ENCODE measurements at regions not wholly inside any gene's neighbourhood (a gene's known extent, or its start where the extent isn't known, plus 50 kb on each side); places are given as distances from the start of the nearest gene placed in this dataset.

- no peak overlapping the region for H3K27ac ChIP-seq
Observed at GRCh38 chr17:53314521-53314920, 508.2 kb upstream of the KIF2B start.

GRCh38 chr17:53313746-53314145, 509.0 kb upstream of the KIF2B start:
- H3K4me1 ChIP-seq = no peaks in the 10 kb centered on the region
- no peaks in the 10 kb centered on the region for H3K36me3 ChIP-seq
- H3K9me3 ChIP-seq = peaks cover 0 to 32% of the 10 kb centered on the region in 2 donors
- no peak overlapping the region for H3K27ac ChIP-seq
- TF ChIP-seq CTCF (IDR thresholded peaks at IDR 0.05) = no peak
- no peak overlapping the region for H3K4me3 ChIP-seq
- ATAC-seq (no peak), DNase-seq (no peak)
- no peaks in the 10 kb centered on the region for H3K27me3 ChIP-seq
- intact Hi-C loops (cut with DNase I) = no loop called here

More at GRCh38 chr17:53314521-53314920, 508.2 kb upstream of the KIF2B start:
- Histone ChIP-seq H3K27me3 (no peaks in the 10 kb centered on the region), H3K9me3 (peaks cover 0 to 25% of the 10 kb centered on the region in 2 donors), H3K4me3 (no peak overlapping the region), H3K36me3 (no peaks in the 10 kb centered on the region), H3K4me1 (no peaks in the 10 kb centered on the region)
- DNase-seq (no peak), ATAC-seq (no peak)
- no peak for TF ChIP-seq CTCF (IDR thresholded peaks at IDR 0.05)
- intact Hi-C loops (cut with DNase I) = no loop called here

GRCh38 chr17:53278466-53278865, 544.3 kb upstream of the KIF2B start:
- no peak for ATAC-seq
- TF ChIP-seq CTCF (IDR thresholded peaks at IDR 0.05) = no peak
- Histone ChIP-seq H3K9me3 (peaks cover 0 to 2% of the 10 kb centered on the region in 2 donors), H3K4me1 (no peaks in the 10 kb centered on the region), H3K36me3 (no peaks in the 10 kb centered on the region), H3K27me3 (no peaks in the 10 kb centered on the region), H3K4me3 (no peak overlapping the region), H3K27ac (no peak overlapping the region)
- intact Hi-C loops (cut with DNase I) = no loop called here
- no peak for DNase-seq

GRCh38 chr17:53273126-53273525, 549.6 kb upstream of the KIF2B start:
- H3K27me3 ChIP-seq = no peaks in the 10 kb centered on the region
- no peak overlapping the region for H3K27ac ChIP-seq
- H3K4me1 ChIP-seq = no peaks in the 10 kb centered on the region
- no peaks in the 10 kb centered on the region for H3K36me3 ChIP-seq
- intact Hi-C loops (cut with DNase I) = no loop called here
- ATAC-seq = no peak
- H3K4me3 ChIP-seq = no peak overlapping the region
- TF ChIP-seq CTCF (IDR thresholded peaks at IDR 0.05) = no peak
- H3K9me3 ChIP-seq = no peaks in the 10 kb centered on the region
- DNase-seq = no peak

- Histone ChIP-seq H3K4me1 (no peaks in the 10 kb centered on the region), H3K36me3 (no peaks in the 10 kb centered on the region), H3K4me3 (no peak overlapping the region), H3K27ac (no peak overlapping the region), H3K9me3 (no peaks in the 10 kb centered on the region), H3K27me3 (no peaks in the 10 kb centered on the region)
- TF ChIP-seq CTCF (IDR thresholded peaks at IDR 0.05) = no peak
- ATAC-seq = no peak
- peak in 1 of 4 donors; percentile 26 for DNase-seq
- intact Hi-C loops (cut with DNase I) = no loop called here
Observed at GRCh38 chr17:53270936-53271335, 551.8 kb upstream of the KIF2B start.

Data from left lung (tissue), 4 donors.